SK-N-SH treated with all-trans-retinoic acid at 6 μM for 48 hours (cell line): ENCODE measurements at regions not wholly inside any gene's neighbourhood (a gene's known extent, or its start where the extent isn't known, plus 50 kb on each side); places are given as distances from the start of the nearest gene placed in this dataset.

Experiments used
- ATAC-seq: fragments of 200-7000 bp; cut with Tn5 transposase; 3 replicates; pipeline ENCODE4 v1.9.1; 2020; ENCODE audit warnings: mild to moderate bottlenecking, moderate library complexity
- ARNTL ChIP-seq: fragments of 450-650 bp; formaldehyde crosslinking; IDR thresholded peaks from 2 replicates; pipeline ENCODE4 v1.5.0; 2020; ENCODE audit warnings: low read depth, mild to moderate bottlenecking, moderate library complexity, borderline replicate concordance
- BACH2 ChIP-seq: fragments of 250-450 bp; sonication (Bioruptor Pico); IDR thresholded peaks from 2 replicates; pipeline ENCODE4 v1.9.0; 2021; ENCODE audit warnings: mild to moderate bottlenecking, borderline replicate concordance
- CSDC2 ChIP-seq: fragments of 250-450 bp; sonication (Bioruptor Pico); IDR thresholded peaks from 2 replicates; pipeline ENCODE4 v1.5.0; 2020; ENCODE audit warnings: mild to moderate bottlenecking, moderate library complexity
- ESRRG ChIP-seq: fragments of 250-450 bp; sonication (Bioruptor Pico); IDR thresholded peaks from 2 replicates; pipeline ENCODE4 v1.6.1; 2021; ENCODE audit warnings: mild to moderate bottlenecking
- GLIS3 ChIP-seq: fragments of 250-450 bp; sonication (Bioruptor Pico); IDR thresholded peaks from 2 replicates; pipeline ENCODE4 v1.5.0; 2020; ENCODE audit warnings: mild to moderate bottlenecking, moderate library complexity
- ISL1 ChIP-seq: fragments of 250-450 bp; sonication (Bioruptor Pico); IDR thresholded peaks from 2 replicates; pipeline ENCODE4 v2.1.2; 2022; ENCODE audit warnings: mild to moderate bottlenecking, moderate library complexity
- OSR1 ChIP-seq: fragments of 250-450 bp; sonication (Bioruptor Pico); IDR thresholded peaks from 2 replicates; pipeline ENCODE4 v1.8.0; 2022; ENCODE audit warnings: moderate library complexity, mild to moderate bottlenecking, inconsistent platforms
- PPARA ChIP-seq: fragments of 250-450 bp; sonication (Bioruptor Pico); IDR thresholded peaks from 2 replicates; pipeline ENCODE4 v1.5.0; 2020; ENCODE audit warnings: mild to moderate bottlenecking, borderline replicate concordance
- RARB ChIP-seq: fragments of 250-450 bp; sonication (Bioruptor Pico); IDR thresholded peaks from 2 replicates; pipeline ENCODE4 v1.8.0; 2021; ENCODE audit warnings: mild to moderate bottlenecking, moderate library complexity
- SNAI2 ChIP-seq: fragments of 250-450 bp; sonication (Bioruptor Pico); IDR thresholded peaks from 2 replicates; pipeline ENCODE4 v1.5.0; 2020; ENCODE audit warnings: mild to moderate bottlenecking, moderate library complexity
- TCF4 ChIP-seq: fragments of 250-450 bp; sonication (Bioruptor Pico); IDR thresholded peaks from 2 replicates; pipeline ENCODE4 v1.8.0; 2021; ENCODE audit warnings: mild to moderate bottlenecking, moderate library complexity, borderline replicate concordance
- TOX ChIP-seq: fragments of 250-450 bp; sonication (Bioruptor Pico); IDR thresholded peaks from 2 replicates; pipeline ENCODE4 v1.8.0; 2021; ENCODE audit warnings: mild to moderate bottlenecking, moderate library complexity, borderline replicate concordance
- ZC3H10 ChIP-seq: fragments of 250-450 bp; sonication (Bioruptor Pico); IDR thresholded peaks from 2 replicates; pipeline ENCODE4 v1.5.1; 2021; ENCODE audit warnings: mild to moderate bottlenecking, moderate library complexity
- ZFP3 ChIP-seq: fragments of 250-450 bp; sonication (Bioruptor Pico); IDR thresholded peaks from 2 replicates; pipeline ENCODE4 v1.5.0; 2020; ENCODE audit warnings: mild to moderate bottlenecking, moderate library complexity
- ZFP30 ChIP-seq: fragments of 450-650 bp; formaldehyde crosslinking; IDR thresholded peaks from 2 replicates; pipeline ENCODE4 v1.5.0; 2022; ENCODE audit warnings: mild to moderate bottlenecking, moderate library complexity
- ZNF565 ChIP-seq: fragments of 450-650 bp; formaldehyde crosslinking; conservative IDR thresholded peaks from 2 replicates; pipeline ENCODE4 v1.5.0; 2020; ENCODE audit warnings: low read depth, mild to moderate bottlenecking, moderate library complexity
- ZNF70 ChIP-seq: fragments of 450-650 bp; formaldehyde crosslinking; IDR thresholded peaks from 2 replicates; pipeline ENCODE4 v1.5.0; 2020; ENCODE audit warnings: mild to moderate bottlenecking, moderate library complexity
- TF ChIP-seq, protein P1 (sequence below): fragments of 250-450 bp; sonication (Bioruptor Pico); IDR thresholded peaks from 2 replicates; pipeline ENCODE4 v1.8.0; 2021; ENCODE audit warnings: low read depth, mild to moderate bottlenecking, moderate library complexity, borderline replicate concordance
- TF ChIP-seq, protein P2 (sequence below): fragments of 250-450 bp; sonication (Bioruptor Pico); IDR thresholded peaks from 2 replicates; pipeline ENCODE4 v1.5.1; 2020; ENCODE audit warnings: low read depth, mild to moderate bottlenecking, moderate library complexity
- TF ChIP-seq, protein P3 (sequence below): fragments of 250-450 bp; sonication (Bioruptor Pico); IDR thresholded peaks from 2 replicates; pipeline ENCODE4 v1.5.1; 2021; ENCODE audit warnings: mild to moderate bottlenecking, moderate library complexity
- TF ChIP-seq, protein P4 (sequence below): fragments of 250-450 bp; sonication (Bioruptor Pico); IDR thresholded peaks from 2 replicates; pipeline ENCODE4 v1.8.0; 2020; ENCODE audit warnings: mild to moderate bottlenecking, moderate library complexity, borderline replicate concordance
- TF ChIP-seq, protein P5 (sequence below): fragments of 250-450 bp; sonication (Bioruptor Pico); IDR thresholded peaks from 2 replicates; pipeline ENCODE4 v1.5.0; 2020; ENCODE audit warnings: mild to moderate bottlenecking, moderate library complexity

DNA sequence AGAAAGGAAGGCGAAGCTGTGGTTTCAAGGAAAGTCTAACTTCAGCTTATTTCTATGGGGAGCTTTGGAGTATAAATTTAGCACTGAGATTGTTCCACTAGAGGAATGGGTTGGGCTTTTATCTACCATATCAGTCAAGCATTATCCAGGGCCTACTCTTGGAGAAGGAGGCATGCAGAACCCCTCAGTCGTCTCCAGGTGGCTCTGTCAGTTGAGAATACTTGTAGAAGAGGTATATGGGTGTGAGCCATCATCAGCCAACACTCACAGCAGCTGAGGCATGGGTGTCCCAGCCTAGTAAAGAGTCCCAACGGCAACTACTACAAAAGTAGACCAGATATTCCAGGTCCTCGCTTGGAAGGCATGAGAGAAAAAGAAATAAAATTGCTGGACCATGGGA lies 548.5 kb upstream of the GRAMD2B start:
- ATAC-seq = no peak
- TF ChIP-seq ZNF70 (no peak), CSDC2 (no peak), RARB (CRISPR knock-in tag) (no peak), ZC3H10 (CRISPR knock-in tag) (no peak), TOX (CRISPR knock-in tag) (no peak), SNAI2 (CRISPR knock-in tag) (no peak), ARNTL (no peak), TCF4 (CRISPR knock-in tag) (no peak), GLIS3 (CRISPR knock-in tag) (no peak), BACH2 (CRISPR knock-in tag) (no peak), ESRRG (CRISPR knock-in tag) (no peak), ZNF565 (CRISPR knock-in tag) (no peak)
- TF ChIP-seq, protein P1, sequence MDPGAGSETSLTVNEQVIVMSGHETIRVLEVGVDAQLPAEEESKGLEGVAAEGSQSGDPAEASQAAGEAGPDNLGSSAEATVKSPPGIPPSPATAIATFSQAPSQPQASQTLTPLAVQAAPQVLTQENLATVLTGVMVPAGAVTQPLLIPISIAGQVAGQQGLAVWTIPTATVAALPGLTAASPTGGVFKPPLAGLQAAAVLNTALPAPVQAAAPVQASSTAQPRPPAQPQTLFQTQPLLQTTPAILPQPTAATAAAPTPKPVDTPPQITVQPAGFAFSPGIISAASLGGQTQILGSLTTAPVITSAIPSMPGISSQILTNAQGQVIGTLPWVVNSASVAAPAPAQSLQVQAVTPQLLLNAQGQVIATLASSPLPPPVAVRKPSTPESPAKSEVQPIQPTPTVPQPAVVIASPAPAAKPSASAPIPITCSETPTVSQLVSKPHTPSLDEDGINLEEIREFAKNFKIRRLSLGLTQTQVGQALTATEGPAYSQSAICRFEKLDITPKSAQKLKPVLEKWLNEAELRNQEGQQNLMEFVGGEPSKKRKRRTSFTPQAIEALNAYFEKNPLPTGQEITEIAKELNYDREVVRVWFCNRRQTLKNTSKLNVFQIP (CRISPR knock-in tag) = no peak
- TF ChIP-seq, protein P2, sequence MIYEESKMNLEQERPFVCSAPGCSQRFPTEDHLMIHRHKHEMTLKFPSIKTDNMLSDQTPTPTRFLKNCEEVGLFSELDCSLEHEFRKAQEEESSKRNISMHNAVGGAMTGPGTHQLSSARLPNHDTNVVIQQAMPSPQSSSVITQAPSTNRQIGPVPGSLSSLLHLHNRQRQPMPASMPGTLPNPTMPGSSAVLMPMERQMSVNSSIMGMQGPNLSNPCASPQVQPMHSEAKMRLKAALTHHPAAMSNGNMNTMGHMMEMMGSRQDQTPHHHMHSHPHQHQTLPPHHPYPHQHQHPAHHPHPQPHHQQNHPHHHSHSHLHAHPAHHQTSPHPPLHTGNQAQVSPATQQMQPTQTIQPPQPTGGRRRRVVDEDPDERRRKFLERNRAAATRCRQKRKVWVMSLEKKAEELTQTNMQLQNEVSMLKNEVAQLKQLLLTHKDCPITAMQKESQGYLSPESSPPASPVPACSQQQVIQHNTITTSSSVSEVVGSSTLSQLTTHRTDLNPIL (CRISPR knock-in tag) = no peak

DNA sequence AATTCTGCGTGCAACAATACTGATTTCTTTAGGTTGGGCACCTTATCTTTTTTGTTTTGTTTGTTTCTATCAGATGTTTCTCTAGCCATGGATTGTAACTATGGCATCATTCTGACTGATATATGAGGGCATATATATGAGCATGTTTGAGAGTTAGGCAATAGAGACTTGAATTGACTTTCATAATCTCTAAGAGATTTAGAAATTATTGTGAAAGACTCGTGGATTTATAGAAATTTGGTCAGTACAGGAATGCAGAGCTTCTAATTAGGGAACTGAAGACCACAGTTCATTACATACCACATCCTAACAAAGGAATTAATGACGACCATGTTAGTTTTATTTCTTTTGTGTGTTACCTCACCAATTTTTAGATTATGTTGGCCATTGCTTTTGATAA lies 546.0 kb upstream of the GRAMD2B start:
- TF ChIP-seq, protein P3, sequence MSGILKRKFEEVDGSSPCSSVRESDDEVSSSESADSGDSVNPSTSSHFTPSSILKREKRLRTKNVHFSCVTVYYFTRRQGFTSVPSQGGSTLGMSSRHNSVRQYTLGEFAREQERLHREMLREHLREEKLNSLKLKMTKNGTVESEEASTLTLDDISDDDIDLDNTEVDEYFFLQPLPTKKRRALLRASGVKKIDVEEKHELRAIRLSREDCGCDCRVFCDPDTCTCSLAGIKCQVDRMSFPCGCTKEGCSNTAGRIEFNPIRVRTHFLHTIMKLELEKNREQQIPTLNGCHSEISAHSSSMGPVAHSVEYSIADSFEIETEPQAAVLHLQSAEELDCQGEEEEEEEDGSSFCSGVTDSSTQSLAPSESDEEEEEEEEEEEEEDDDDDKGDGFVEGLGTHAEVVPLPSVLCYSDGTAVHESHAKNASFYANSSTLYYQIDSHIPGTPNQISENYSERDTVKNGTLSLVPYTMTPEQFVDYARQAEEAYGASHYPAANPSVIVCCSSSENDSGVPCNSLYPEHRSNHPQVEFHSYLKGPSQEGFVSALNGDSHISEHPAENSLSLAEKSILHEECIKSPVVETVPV (CRISPR knock-in tag) = no peak
- no peak for ATAC-seq

DNA sequence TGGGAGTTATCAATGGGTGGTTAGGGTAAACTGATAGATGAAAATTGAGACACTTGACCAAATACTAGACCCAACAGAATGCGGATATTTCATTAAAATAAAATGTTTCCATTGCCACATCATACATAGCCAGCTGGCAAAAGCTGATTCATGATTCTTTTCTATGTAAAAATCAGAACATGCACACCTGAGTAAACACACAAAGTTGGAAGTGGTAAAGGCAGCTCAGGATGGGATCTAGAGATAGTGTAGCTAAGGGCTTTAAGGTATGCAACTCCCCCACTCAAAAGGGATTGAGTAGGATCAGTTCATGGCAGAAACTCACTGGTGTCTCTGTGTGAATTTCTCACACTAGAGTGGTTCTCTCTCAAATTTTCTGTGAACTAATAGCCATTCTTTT lies 541.1 kb upstream of the GRAMD2B start:
- TF ChIP-seq CSDC2 (no peak), ZFP3 (CRISPR knock-in tag) (no peak), GLIS3 (CRISPR knock-in tag) (no peak), ESRRG (CRISPR knock-in tag) (no peak), ARNTL (no peak), TOX (CRISPR knock-in tag) (no peak), ZFP30 (CRISPR knock-in tag) (no peak), ZNF565 (CRISPR knock-in tag) (no peak), ISL1 (CRISPR knock-in tag) (no peak), PPARA (CRISPR knock-in tag) (no peak), OSR1 (CRISPR knock-in tag) (no peak), ZNF70 (no peak)
- TF ChIP-seq, protein P4, sequence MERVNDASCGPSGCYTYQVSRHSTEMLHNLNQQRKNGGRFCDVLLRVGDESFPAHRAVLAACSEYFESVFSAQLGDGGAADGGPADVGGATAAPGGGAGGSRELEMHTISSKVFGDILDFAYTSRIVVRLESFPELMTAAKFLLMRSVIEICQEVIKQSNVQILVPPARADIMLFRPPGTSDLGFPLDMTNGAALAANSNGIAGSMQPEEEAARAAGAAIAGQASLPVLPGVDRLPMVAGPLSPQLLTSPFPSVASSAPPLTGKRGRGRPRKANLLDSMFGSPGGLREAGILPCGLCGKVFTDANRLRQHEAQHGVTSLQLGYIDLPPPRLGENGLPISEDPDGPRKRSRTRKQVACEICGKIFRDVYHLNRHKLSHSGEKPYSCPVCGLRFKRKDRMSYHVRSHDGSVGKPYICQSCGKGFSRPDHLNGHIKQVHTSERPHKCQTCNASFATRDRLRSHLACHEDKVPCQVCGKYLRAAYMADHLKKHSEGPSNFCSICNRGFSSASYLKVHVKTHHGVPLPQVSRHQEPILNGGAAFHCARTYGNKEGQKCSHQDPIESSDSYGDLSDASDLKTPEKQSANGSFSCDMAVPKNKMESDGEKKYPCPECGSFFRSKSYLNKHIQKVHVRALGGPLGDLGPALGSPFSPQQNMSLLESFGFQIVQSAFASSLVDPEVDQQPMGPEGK = no peak
- TF ChIP-seq, protein P2 (CRISPR knock-in tag) = no peak
- TF ChIP-seq, protein P5, sequence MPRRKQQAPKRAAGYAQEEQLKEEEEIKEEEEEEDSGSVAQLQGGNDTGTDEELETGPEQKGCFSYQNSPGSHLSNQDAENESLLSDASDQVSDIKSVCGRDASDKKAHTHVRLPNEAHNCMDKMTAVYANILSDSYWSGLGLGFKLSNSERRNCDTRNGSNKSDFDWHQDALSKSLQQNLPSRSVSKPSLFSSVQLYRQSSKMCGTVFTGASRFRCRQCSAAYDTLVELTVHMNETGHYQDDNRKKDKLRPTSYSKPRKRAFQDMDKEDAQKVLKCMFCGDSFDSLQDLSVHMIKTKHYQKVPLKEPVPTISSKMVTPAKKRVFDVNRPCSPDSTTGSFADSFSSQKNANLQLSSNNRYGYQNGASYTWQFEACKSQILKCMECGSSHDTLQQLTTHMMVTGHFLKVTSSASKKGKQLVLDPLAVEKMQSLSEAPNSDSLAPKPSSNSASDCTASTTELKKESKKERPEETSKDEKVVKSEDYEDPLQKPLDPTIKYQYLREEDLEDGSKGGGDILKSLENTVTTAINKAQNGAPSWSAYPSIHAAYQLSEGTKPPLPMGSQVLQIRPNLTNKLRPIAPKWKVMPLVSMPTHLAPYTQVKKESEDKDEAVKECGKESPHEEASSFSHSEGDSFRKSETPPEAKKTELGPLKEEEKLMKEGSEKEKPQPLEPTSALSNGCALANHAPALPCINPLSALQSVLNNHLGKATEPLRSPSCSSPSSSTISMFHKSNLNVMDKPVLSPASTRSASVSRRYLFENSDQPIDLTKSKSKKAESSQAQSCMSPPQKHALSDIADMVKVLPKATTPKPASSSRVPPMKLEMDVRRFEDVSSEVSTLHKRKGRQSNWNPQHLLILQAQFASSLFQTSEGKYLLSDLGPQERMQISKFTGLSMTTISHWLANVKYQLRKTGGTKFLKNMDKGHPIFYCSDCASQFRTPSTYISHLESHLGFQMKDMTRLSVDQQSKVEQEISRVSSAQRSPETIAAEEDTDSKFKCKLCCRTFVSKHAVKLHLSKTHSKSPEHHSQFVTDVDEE (CRISPR knock-in tag) = no peak
- TF ChIP-seq, all 23 proteins: peak for 0
- no peak for ATAC-seq
